Vagina (tissue), 2 donors: ENCODE measurements at regions not wholly inside any gene's neighbourhood (a gene's known extent, or its start where the extent isn't known, plus 50 kb on each side); places are given as distances from the start of the nearest gene placed in this dataset.

Experiments used
- CTCF ChIP-seq, 3 experiments: fragments of 450-650 bp in 2 of 3; fragments of 200-600 bp in 1 of 3; sonication (generic) in 1 of 3; IDR thresholded peaks; one replicate each; pipeline ENCODE4 v1.5.1; 2017 to 2019; ENCODE audit warnings: antibody characterized with exemption in 3 of 3, mild to moderate bottlenecking in 2 of 3, moderate library complexity in 2 of 3
- POLR2A ChIP-seq, 2 donors: fragments of 450-650 bp; IDR thresholded peaks; one replicate each; pipeline ENCODE4 v1.6.1; 2017; ENCODE audit warnings: antibody characterized with exemption in 2 of 2, mild to moderate bottlenecking in 2 of 2, moderate library complexity in 2 of 2
- POLR2AphosphoS5 ChIP-seq, 2 donors: sonication (generic); formaldehyde crosslinking; IDR thresholded peaks; one replicate each; pipeline ENCODE4 v1.9.0; 2017; ENCODE audit warnings: antibody characterized with exemption in 2 of 2, mild to moderate bottlenecking in 2 of 2, low read depth in 1 of 2; ENCODE audit not compliant: insufficient read depth in 1 of 2

- no peak for TF ChIP-seq POLR2AphosphoS5 (IDR thresholded peaks at IDR 0.05; ENCODE audit: insufficient read depth in 1 of 2, low read depth in 1 of 2)
- no peak for TF ChIP-seq CTCF (IDR thresholded peaks at IDR 0.05)
- no peak for TF ChIP-seq POLR2A (IDR thresholded peaks at IDR 0.05)
These were observed 137.9 kb downstream of the SLC7A11 start for GRCh38 chr4:138104284-138104680.
